ENCODE measurements at regions not wholly inside any gene's neighbourhood (a gene's known extent, or its start where the extent isn't known, plus 50 kb on each side); places are given as distances from the start of the nearest gene placed in this dataset.
"Not testable (repeated sequence)": the region's sequence is repeated elsewhere in the genome, so short reads cannot be mapped to it uniquely, and the experiment has no call there.

DNA sequence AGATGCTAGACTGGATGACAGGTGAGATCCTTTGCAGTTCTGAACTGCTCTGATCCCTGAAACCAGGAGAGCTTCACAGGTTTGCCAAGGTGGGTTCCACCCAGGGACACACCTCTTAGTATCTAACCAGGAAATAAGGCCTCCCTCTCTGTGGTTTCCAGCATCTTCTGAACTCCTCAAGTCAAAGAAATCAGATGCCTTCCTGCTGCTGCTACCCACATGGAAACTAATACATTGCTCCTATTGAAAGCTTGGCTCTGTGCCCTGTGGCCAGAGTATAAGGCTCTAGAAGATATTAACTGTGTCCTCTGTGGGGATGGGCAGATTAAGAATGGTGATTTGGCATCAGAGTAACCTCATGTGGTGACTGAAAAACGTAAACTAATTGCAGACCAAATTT lies 75.0 kb upstream of the MRPS6 start:
- Histone ChIP-seq H3K27me3 (ENCODE audit: insufficient read depth, poor library complexity, severe bottlenecking) (no peaks in the 10 kb centered on the region), H3K4me1 (ENCODE audit: insufficient read depth, poor library complexity, severe bottlenecking) (no peaks in the 10 kb centered on the region), H3K9me3 (ENCODE audit: severe bottlenecking) (peaks cover 4% of the 10 kb centered on the region), H3K4me3 (ENCODE audit: severe bottlenecking) (no peak overlapping the region), H3K27ac (ENCODE audit: poor library complexity, severe bottlenecking) (no peak overlapping the region), H3K36me3 (ENCODE audit: low read depth) (no peaks in the 10 kb centered on the region)
- DNase-seq (ENCODE audit: low spot score) (no peak), ATAC-seq (ENCODE audit: low read depth) (no peak)
- TF ChIP-seq, protein P1, sequence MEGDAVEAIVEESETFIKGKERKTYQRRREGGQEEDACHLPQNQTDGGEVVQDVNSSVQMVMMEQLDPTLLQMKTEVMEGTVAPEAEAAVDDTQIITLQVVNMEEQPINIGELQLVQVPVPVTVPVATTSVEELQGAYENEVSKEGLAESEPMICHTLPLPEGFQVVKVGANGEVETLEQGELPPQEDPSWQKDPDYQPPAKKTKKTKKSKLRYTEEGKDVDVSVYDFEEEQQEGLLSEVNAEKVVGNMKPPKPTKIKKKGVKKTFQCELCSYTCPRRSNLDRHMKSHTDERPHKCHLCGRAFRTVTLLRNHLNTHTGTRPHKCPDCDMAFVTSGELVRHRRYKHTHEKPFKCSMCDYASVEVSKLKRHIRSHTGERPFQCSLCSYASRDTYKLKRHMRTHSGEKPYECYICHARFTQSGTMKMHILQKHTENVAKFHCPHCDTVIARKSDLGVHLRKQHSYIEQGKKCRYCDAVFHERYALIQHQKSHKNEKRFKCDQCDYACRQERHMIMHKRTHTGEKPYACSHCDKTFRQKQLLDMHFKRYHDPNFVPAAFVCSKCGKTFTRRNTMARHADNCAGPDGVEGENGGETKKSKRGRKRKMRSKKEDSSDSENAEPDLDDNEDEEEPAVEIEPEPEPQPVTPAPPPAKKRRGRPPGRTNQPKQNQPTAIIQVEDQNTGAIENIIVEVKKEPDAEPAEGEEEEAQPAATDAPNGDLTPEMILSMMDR (IDR thresholded peaks at IDR 0.05; ENCODE audit: poor library complexity, severe bottlenecking), result no peak

DNA sequence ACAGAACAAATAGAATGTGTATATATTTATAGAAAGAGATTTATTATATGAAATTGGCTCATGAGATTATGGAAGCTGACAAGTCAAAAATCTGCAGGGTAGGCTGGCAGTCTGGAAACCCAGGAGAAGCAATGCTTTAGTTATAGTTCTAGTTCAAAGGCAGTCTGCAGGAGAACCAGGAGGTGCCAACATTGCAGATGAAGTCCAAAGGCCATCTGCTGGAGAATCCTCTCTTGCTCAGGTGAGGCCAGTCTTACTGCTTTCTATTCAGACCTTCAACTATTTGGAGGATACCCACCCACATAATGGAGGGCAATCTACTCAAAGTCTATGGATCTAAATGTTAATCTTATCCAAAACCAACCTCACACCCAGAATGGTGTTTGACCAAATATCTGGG lies 75.9 kb upstream of the MRPS6 start:
- peaks cover 4% of the 10 kb centered on the region for H3K9me3 ChIP-seq (ENCODE audit: severe bottlenecking)
- ATAC-seq (ENCODE audit: low read depth) (no peak), DNase-seq (ENCODE audit: low spot score) (no peak)
- H3K4me1 ChIP-seq (ENCODE audit: insufficient read depth, poor library complexity, severe bottlenecking), result no peaks in the 10 kb centered on the region
- H3K27ac ChIP-seq (ENCODE audit: poor library complexity, severe bottlenecking), result no peak overlapping the region
- H3K27me3 ChIP-seq (ENCODE audit: insufficient read depth, poor library complexity, severe bottlenecking), result no peaks in the 10 kb centered on the region
- no peak overlapping the region for H3K4me3 ChIP-seq (ENCODE audit: severe bottlenecking)
- TF ChIP-seq, protein P1 (IDR thresholded peaks at IDR 0.05; ENCODE audit: poor library complexity, severe bottlenecking), result no peak
- no peaks in the 10 kb centered on the region for H3K36me3 ChIP-seq (ENCODE audit: low read depth)

DNA sequence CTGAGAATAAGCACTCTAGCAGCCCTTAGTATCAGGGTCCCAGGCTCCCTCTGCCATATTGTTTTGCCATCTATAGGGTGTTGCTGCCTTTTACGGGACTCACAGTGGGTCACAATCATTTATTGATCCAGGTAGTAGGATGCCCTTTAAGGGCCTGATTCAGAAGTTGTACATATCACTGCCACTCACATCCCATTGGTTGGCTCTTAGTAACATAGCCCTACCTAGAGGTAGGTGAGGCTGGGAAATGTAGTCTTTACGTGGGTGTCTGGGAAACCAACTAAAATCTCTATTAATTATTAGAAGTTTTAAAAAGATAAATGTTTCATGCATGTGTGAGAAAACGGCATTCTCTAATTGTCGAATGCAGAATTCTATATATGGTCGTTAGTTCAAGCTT lies 78.8 kb upstream of the ATP5PO start:
- Histone ChIP-seq H3K36me3 (ENCODE audit: low read depth) (no peaks in the 10 kb centered on the region), H3K4me3 (ENCODE audit: severe bottlenecking) (no peak overlapping the region), H3K9me3 (ENCODE audit: severe bottlenecking) (peaks cover 4% of the 10 kb centered on the region), H3K4me1 (ENCODE audit: insufficient read depth, poor library complexity, severe bottlenecking) (no peaks in the 10 kb centered on the region), H3K27me3 (ENCODE audit: insufficient read depth, poor library complexity, severe bottlenecking) (no peaks in the 10 kb centered on the region), H3K27ac (ENCODE audit: poor library complexity, severe bottlenecking) (no peak overlapping the region)
- DNase-seq (ENCODE audit: low spot score) (no peak), ATAC-seq (ENCODE audit: low read depth) (no peak)
- TF ChIP-seq, protein P1 (IDR thresholded peaks at IDR 0.05; ENCODE audit: poor library complexity, severe bottlenecking), result no peak

DNA sequence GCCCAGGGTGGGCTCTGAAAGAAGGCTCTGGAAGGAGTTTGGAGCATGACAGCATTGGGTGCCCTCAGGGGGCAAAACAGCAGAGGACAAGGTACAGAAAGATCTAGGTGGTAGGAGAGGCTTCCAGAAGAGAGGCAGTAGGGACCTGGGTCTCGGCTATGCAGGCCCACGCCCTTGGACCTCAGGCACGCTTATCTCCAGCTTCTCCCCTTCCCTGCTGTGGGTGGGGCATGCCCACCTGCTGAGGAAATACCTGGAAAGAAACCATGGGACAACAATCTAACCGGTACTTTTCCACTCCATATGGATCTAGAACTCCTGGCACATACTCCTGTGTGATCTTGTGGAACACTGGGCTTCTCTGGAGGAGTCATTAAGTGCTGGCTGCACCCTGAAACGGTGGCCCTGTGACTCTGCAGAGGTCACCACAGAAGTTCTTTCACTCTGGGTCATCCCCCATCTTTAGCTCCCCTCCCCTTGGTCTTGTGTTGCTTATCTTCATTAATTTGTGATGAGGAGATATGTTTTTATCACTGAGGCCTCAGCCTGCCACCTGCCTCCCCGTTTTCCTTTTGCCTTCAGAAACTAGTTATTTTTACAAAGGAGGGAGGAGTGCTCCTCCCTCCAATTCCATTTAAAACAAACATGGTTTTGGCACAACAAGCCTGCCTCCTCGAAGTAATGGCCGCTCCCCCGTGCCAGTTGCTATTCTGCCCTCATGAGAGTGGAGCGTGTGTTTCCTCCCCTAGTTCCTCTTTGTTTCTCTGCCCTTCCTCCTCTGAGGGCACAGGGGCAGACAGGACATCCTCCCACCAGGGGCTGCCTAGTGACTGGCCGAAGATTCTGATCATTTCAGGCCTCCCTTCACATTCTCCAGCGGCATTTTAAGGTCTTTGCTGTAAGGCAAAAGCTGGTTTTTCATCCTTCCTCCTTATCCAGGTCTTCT lies 78.0 kb upstream of the ATP5PO start:
- ATAC-seq (ENCODE audit: low read depth) (no peak), DNase-seq (ENCODE audit: low spot score) (no peak)
- H3K4me3 ChIP-seq (ENCODE audit: severe bottlenecking), result no peak overlapping the region

DNA sequence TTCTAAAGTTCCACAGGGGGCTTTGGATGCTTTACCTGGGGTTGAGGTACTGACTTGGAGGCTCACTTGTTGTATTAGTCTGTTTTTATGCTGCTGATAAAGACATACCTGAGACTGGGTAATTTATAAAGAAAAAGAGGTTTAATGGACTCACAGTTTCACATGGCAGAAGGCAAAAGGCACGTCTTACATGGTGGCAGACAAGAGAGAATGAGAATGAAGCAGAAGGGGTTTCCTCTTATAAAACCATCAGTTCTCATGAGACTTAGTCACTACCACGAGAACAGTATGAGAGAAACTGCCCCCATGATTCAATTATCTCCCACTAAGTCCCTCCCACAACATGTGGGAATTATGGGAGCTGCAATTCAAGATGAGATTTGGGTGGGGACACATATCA lies 76.8 kb upstream of the ATP5PO start:
- ATAC-seq (ENCODE audit: low read depth); H3K36me3 ChIP-seq (ENCODE audit: low read depth); H3K4me1 ChIP-seq (ENCODE audit: insufficient read depth, poor library complexity, severe bottlenecking); H3K4me3 ChIP-seq (ENCODE audit: severe bottlenecking); H3K27ac ChIP-seq (ENCODE audit: poor library complexity, severe bottlenecking); DNase-seq (ENCODE audit: low spot score); H3K9me3 ChIP-seq (ENCODE audit: severe bottlenecking); H3K27me3 ChIP-seq (ENCODE audit: insufficient read depth, poor library complexity, severe bottlenecking): not testable (repeated sequence)

More for the DNA sequence above, 78.0 kb upstream of the ATP5PO start:
- Histone ChIP-seq H3K27ac (ENCODE audit: poor library complexity, severe bottlenecking) (no peak overlapping the region), H3K4me1 (ENCODE audit: insufficient read depth, poor library complexity, severe bottlenecking) (no peaks in the 10 kb centered on the region), H3K9me3 (ENCODE audit: severe bottlenecking) (peaks cover 4% of the 10 kb centered on the region), H3K36me3 (ENCODE audit: low read depth) (no peaks in the 10 kb centered on the region), H3K27me3 (ENCODE audit: insufficient read depth, poor library complexity, severe bottlenecking) (no peaks in the 10 kb centered on the region)
- TF ChIP-seq, protein P1 (IDR thresholded peaks at IDR 0.05; ENCODE audit: poor library complexity, severe bottlenecking), result no peak
